ENCODE measurements at regions not wholly inside any gene's neighbourhood (a gene's known extent, or its start where the extent isn't known, plus 50 kb on each side); places are given as distances from the start of the nearest gene placed in this dataset.

- no peak for TF ChIP-seq CTCF (conservative IDR thresholded peaks at IDR 0.05)
- TF ChIP-seq ZFX (IDR thresholded peaks at IDR 0.05), result no peak
These were observed 677.5 kb upstream of the ZWINT start for GRCh38 chr10:57038531-57038930.
